ENCODE measurements at regions not wholly inside any gene's neighbourhood (a gene's known extent, or its start where the extent isn't known, plus 50 kb on each side); places are given as distances from the start of the nearest gene placed in this dataset.
A peak's percentile ranks its signal among the peaks of the same experiment; 100 is the strongest.

DNA sequence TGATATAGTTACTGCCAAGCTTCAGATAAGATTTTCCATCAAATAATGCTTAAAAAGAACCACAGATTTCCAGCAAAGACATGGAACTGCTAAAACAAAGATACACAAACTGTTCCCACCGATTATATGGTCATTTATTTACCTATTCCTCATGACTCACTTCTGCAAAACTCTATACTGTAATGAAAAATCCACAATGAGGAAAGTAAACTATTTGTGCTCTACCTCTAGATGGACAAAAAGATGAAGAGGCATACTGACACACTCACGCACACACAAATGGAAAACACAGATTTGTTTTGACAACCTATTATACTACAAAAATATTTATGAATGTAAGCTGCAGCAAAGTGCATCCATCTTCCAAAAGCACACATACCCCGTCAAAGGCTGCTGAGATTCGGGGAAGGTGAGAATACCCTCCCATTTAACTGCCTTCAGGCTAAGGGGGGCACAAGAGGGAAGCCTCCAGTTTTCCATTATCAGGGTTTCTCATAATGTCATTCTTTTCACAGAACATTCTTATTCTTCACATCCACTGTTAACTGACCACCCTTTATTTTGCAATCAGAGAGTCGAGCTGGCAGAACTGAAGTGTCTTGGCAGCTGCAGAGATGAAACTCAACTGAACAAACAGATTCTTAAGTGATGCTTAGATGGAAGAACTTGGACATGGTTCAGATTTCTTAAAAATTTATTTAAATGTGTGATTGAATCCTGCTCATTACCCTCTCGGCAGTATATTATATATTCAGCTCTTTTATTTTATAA is 115.9 kb upstream of the TANK start:
- H3K4me1 ChIP-seq (ENCODE audit: insufficient read depth, low read length) = no peaks in the 10 kb centered on the region
- no peak overlapping the region for H3K9ac ChIP-seq (ENCODE audit: low read length)
- FAIRE-seq (no peak), DNase-seq (ENCODE audit: low read depth) (no peak)
- no peak for TF ChIP-seq EZH2 (IDR thresholded peaks at IDR 0.05; ENCODE audit: insufficient read depth, low read length)
- TF ChIP-seq, protein P1, sequence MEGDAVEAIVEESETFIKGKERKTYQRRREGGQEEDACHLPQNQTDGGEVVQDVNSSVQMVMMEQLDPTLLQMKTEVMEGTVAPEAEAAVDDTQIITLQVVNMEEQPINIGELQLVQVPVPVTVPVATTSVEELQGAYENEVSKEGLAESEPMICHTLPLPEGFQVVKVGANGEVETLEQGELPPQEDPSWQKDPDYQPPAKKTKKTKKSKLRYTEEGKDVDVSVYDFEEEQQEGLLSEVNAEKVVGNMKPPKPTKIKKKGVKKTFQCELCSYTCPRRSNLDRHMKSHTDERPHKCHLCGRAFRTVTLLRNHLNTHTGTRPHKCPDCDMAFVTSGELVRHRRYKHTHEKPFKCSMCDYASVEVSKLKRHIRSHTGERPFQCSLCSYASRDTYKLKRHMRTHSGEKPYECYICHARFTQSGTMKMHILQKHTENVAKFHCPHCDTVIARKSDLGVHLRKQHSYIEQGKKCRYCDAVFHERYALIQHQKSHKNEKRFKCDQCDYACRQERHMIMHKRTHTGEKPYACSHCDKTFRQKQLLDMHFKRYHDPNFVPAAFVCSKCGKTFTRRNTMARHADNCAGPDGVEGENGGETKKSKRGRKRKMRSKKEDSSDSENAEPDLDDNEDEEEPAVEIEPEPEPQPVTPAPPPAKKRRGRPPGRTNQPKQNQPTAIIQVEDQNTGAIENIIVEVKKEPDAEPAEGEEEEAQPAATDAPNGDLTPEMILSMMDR (IDR thresholded peaks at IDR 0.05; ENCODE audit: insufficient read depth, low read depth, low read length) = no peak
- H3K4me2 ChIP-seq (ENCODE audit: low read length) = no peak overlapping the region
- H3K9me3 Mint-ChIP-seq (ENCODE audit: unreplicated experiment) = no peaks in the 10 kb centered on the region
- H3K36me3 ChIP-seq (ENCODE audit: insufficient read depth, low read length) = no peaks in the 10 kb centered on the region
- H4K20me1 ChIP-seq (ENCODE audit: insufficient read depth, low read length) = no peaks in the 10 kb centered on the region
- H3K27me3 Mint-ChIP-seq (ENCODE audit: low read depth, unreplicated experiment) = peaks cover 4% of the 10 kb centered on the region
- H3K27me3 ChIP-seq (ENCODE audit: insufficient read depth, low read length) = no peaks in the 10 kb centered on the region
- H3K79me2 ChIP-seq (ENCODE audit: insufficient read depth, low read length) = no peaks in the 10 kb centered on the region
- H3K4me3 ChIP-seq (ENCODE audit: insufficient read depth, low read depth, low read length) = no peak overlapping the region
- H3K4me3 Mint-ChIP-seq (ENCODE audit: unreplicated experiment) = no peak overlapping the region
- H3K27ac ChIP-seq (ENCODE audit: low read depth, low read length) = no peak overlapping the region
- H3K4me1 Mint-ChIP-seq (ENCODE audit: low read depth, unreplicated experiment) = peaks cover 3% of the 10 kb centered on the region
- H3K36me3 Mint-ChIP-seq (ENCODE audit: low read depth, unreplicated experiment) = no peaks in the 10 kb centered on the region
- H2AFZ ChIP-seq (ENCODE audit: low read depth, low read length) = no peak overlapping the region
- no peak overlapping the region for H3K27ac Mint-ChIP-seq (ENCODE audit: unreplicated experiment)
- no peaks in the 10 kb centered on the region for H3K9me3 ChIP-seq (ENCODE audit: insufficient read depth, low read depth, low read length)

DNA sequence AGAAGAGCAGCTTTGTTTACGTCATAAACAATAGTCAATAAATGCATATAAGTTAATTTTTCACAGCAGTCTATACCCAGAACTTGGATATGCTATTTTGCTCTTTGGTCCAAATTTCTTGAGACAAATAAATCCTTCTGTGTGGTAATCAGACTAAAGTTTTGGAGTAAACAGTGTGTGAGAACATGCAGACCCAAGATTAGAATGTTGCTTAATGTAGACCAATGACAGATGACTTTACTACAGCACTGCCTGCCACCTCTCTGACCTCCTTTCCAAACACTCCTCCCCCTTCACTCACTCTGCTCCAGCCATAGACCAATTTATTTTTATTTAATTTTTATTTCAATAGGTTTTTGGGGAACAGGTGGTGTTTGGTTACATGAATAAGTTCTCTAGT is 115.3 kb upstream of the TANK start:
- Histone ChIP-seq H3K4me1 (ENCODE audit: insufficient read depth, low read length) (no peaks in the 10 kb centered on the region), H3K9me3 (ENCODE audit: insufficient read depth, low read depth, low read length) (no peaks in the 10 kb centered on the region), H3K4me2 (ENCODE audit: low read length) (no peak overlapping the region), H3K27ac (ENCODE audit: low read depth, low read length) (no peak overlapping the region), H3K36me3 (ENCODE audit: insufficient read depth, low read length) (no peaks in the 10 kb centered on the region), H4K20me1 (ENCODE audit: insufficient read depth, low read length) (no peaks in the 10 kb centered on the region), H3K9ac (ENCODE audit: low read length) (no peak overlapping the region), H3K79me2 (ENCODE audit: insufficient read depth, low read length) (no peaks in the 10 kb centered on the region), H3K27me3 (ENCODE audit: insufficient read depth, low read length) (no peaks in the 10 kb centered on the region), H2AFZ (ENCODE audit: low read depth, low read length) (no peak overlapping the region), H3K4me3 (ENCODE audit: insufficient read depth, low read depth, low read length) (no peak overlapping the region)
- DNase-seq (ENCODE audit: low read depth) (no peak), FAIRE-seq (no peak)
- H3K4me3 Mint-ChIP-seq (ENCODE audit: unreplicated experiment) = no peak overlapping the region
- H3K4me1 Mint-ChIP-seq (ENCODE audit: low read depth, unreplicated experiment) = peaks cover 4% of the 10 kb centered on the region
- no peaks in the 10 kb centered on the region for H3K36me3 Mint-ChIP-seq (ENCODE audit: low read depth, unreplicated experiment)
- TF ChIP-seq EZH2 (IDR thresholded peaks at IDR 0.05; ENCODE audit: insufficient read depth, low read length) = no peak
- TF ChIP-seq, protein P1 (IDR thresholded peaks at IDR 0.05; ENCODE audit: insufficient read depth, low read depth, low read length) = no peak
- H3K9me3 Mint-ChIP-seq (ENCODE audit: unreplicated experiment) = no peaks in the 10 kb centered on the region
- H3K27ac Mint-ChIP-seq (ENCODE audit: unreplicated experiment) = no peak overlapping the region
- peaks cover 4% of the 10 kb centered on the region for H3K27me3 Mint-ChIP-seq (ENCODE audit: low read depth, unreplicated experiment)

DNA sequence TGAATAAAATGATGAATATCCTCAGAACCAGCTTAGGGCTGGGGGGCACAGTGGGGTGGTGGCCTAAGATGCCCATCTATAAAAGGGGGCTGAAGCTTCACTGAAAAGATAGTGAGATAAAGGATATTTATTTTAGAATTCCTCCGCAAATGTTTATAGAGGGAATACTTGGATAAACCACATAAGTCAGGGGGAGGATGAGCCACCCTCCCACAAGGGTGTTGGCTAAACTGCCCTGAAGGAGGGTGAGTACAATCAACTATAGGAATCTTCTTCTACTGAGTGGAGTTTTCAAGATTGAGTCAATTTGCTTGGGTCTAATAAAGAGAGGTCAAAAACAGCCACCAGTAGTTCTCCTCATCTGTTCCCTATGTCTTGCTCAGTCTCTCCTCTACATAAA is 114.5 kb upstream of the TANK start:
- H3K9me3 Mint-ChIP-seq (ENCODE audit: unreplicated experiment) = no peaks in the 10 kb centered on the region
- no peak for TF ChIP-seq EZH2 (IDR thresholded peaks at IDR 0.05; ENCODE audit: insufficient read depth, low read length)
- TF ChIP-seq, protein P1 (IDR thresholded peaks at IDR 0.05; ENCODE audit: insufficient read depth, low read depth, low read length) = no peak
- Histone ChIP-seq H3K4me3 (ENCODE audit: insufficient read depth, low read depth, low read length) (no peak overlapping the region), H3K9ac (ENCODE audit: low read length) (no peak overlapping the region), H3K79me2 (ENCODE audit: insufficient read depth, low read length) (no peaks in the 10 kb centered on the region), H3K27ac (ENCODE audit: low read depth, low read length) (no peak overlapping the region), H4K20me1 (ENCODE audit: insufficient read depth, low read length) (no peaks in the 10 kb centered on the region), H3K9me3 (ENCODE audit: insufficient read depth, low read depth, low read length) (no peaks in the 10 kb centered on the region), H2AFZ (ENCODE audit: low read depth, low read length) (no peak overlapping the region), H3K27me3 (ENCODE audit: insufficient read depth, low read length) (no peaks in the 10 kb centered on the region), H3K4me2 (ENCODE audit: low read length) (no peak overlapping the region), H3K4me1 (ENCODE audit: insufficient read depth, low read length) (no peaks in the 10 kb centered on the region), H3K36me3 (ENCODE audit: insufficient read depth, low read length) (no peaks in the 10 kb centered on the region)
- H3K27me3 Mint-ChIP-seq (ENCODE audit: low read depth, unreplicated experiment) = peaks cover 4% of the 10 kb centered on the region
- no peak overlapping the region for H3K4me3 Mint-ChIP-seq (ENCODE audit: unreplicated experiment)
- no peaks in the 10 kb centered on the region for H3K36me3 Mint-ChIP-seq (ENCODE audit: low read depth, unreplicated experiment)
- H3K27ac Mint-ChIP-seq (ENCODE audit: unreplicated experiment) = no peak overlapping the region
- peaks cover 4% of the 10 kb centered on the region for H3K4me1 Mint-ChIP-seq (ENCODE audit: low read depth, unreplicated experiment)
- no peak for FAIRE-seq
- peak; percentile 33 for DNase-seq (ENCODE audit: low read depth)

Measured in astrocyte (in vitro differentiated cells and primary cell).